Stimulated activated CD8-positive, alpha-beta memory T cell treated with anti-CD3 and anti-CD28 coated beads, Interleukin-4, amount 100 ng/mL, for 1 hour (primary cell): ENCODE measurements at regions not wholly inside any gene's neighbourhood (a gene's known extent, or its start where the extent isn't known, plus 50 kb on each side); places are given as distances from the start of the nearest gene placed in this dataset.
"Not testable (repeated sequence)": the region's sequence is repeated elsewhere in the genome, so short reads cannot be mapped to it uniquely, and the experiment has no call there.

Source experiments
- DNase-seq, 2 donors: peaks; one replicate each; pipeline ENCODE4 v3.0.0-alpha.2; 2020; ENCODE audit warnings: low read depth in 2 of 2, low spot score in 1 of 2

GRCh38 chr5:51159164-51159563, 224.1 kb upstream of the ISL1 start:
- no peak for DNase-seq

GRCh38 chr5:51159606-51160005, 223.6 kb upstream of the ISL1 start:
- DNase-seq, result no peak

- DNase-seq, result no peak
Observed at GRCh38 chr5:51162245-51162644, 221.0 kb upstream of the ISL1 start.

GRCh38 chr5:51165621-51166020, 217.6 kb upstream of the ISL1 start:
- DNase-seq, result not testable (repeated sequence)

- DNase-seq, result no peak
Observed at GRCh38 chr5:51172903-51173626, 210.2 kb upstream of the ISL1 start.

GRCh38 chr5:51181208-51181894, 201.9 kb upstream of the ISL1 start:
- DNase-seq, result no peak

GRCh38 chr5:51185850-51186329, 197.4 kb upstream of the ISL1 start:
- DNase-seq, result no peak

GRCh38 chr5:51188001-51188591, 195.2 kb upstream of the ISL1 start:
- DNase-seq, result no peak

- no peak for DNase-seq
Observed at GRCh38 chr5:51194671-51195070, 188.6 kb upstream of the ISL1 start.

- DNase-seq, result no peak
Observed at GRCh38 chr5:51201024-51201423, 182.2 kb upstream of the ISL1 start.

GRCh38 chr5:51201708-51202107, 181.5 kb upstream of the ISL1 start:
- DNase-seq, result no peak

- no peak for DNase-seq
Observed at GRCh38 chr5:51202161-51202560, 181.1 kb upstream of the ISL1 start.

GRCh38 chr5:51203598-51203997, 179.7 kb upstream of the ISL1 start:
- no peak for DNase-seq

GRCh38 chr5:51208296-51208695, 175.0 kb upstream of the ISL1 start:
- no peak for DNase-seq

GRCh38 chr5:51214746-51215145, 168.5 kb upstream of the ISL1 start:
- DNase-seq, result no peak

- no peak for DNase-seq
Observed at GRCh38 chr5:51225789-51226742, 157.2 kb upstream of the ISL1 start.

- DNase-seq, result no peak
Observed at GRCh38 chr5:51227963-51228470, 155.2 kb upstream of the ISL1 start.

GRCh38 chr5:51230336-51230735, 152.9 kb upstream of the ISL1 start:
- no peak for DNase-seq

GRCh38 chr5:51242456-51242855, 140.8 kb upstream of the ISL1 start:
- no peak for DNase-seq

- not testable (repeated sequence) for DNase-seq
Observed at GRCh38 chr5:51250957-51251356, 132.3 kb upstream of the ISL1 start.

GRCh38 chr5:51271261-51271660, 112.0 kb upstream of the ISL1 start:
- no peak for DNase-seq
